Stimulated activated CD4-positive, alpha-beta T cell treated with anti-CD3 and anti-CD28 coated beads, Interleukin-4, amount 100 ng/mL, for 1 hour (primary cell): ENCODE measurements at regions not wholly inside any gene's neighbourhood (a gene's known extent, or its start where the extent isn't known, plus 50 kb on each side); places are given as distances from the start of the nearest gene placed in this dataset.
"Not testable (repeated sequence)": the region's sequence is repeated elsewhere in the genome, so short reads cannot be mapped to it uniquely, and the experiment has no call there.

Experiments
- DNase-seq: peaks from one replicate; pipeline ENCODE4 v3.0.0-alpha.2; 2020

DNA sequence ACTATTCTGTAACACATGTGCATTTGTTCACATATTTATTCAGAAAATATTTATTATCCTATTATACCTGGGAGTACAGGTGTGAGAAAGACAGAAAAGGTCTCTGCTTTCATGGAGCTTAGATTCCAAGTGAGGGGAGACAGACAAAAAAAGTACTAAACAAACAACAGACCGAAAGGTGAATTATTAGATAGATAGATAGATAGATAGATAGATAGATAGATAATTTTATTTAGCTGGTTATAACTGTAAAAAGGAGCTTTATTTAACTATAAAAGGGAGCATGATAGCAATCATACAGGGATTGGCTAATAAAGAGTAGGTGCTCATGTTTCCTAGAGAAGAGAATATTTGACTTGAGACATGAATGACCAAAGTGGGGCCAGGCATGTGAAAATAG is 119.4 kb downstream of the TNFSF18 start:
- DNase-seq = no peak

DNA sequence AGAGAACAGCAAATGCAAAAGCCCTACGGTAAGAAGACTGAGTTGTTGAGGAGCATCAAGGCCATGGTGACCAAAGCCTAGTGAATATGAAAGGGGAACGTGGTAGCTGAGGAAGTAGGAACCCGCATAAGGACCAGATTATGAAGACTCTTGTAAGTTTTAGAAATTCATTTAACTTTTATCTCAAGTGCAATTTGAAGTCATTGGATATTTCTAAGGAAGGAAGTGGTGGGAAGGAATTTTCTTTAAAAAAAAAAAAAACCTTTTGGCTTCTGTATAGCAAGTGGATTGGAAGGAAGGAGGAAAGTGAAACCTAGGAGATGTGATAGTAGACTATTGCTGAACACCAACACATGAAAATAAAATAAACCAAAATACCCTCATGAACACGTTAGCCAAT is 119.0 kb downstream of the TNFSF18 start:
- no peak for DNase-seq

DNA sequence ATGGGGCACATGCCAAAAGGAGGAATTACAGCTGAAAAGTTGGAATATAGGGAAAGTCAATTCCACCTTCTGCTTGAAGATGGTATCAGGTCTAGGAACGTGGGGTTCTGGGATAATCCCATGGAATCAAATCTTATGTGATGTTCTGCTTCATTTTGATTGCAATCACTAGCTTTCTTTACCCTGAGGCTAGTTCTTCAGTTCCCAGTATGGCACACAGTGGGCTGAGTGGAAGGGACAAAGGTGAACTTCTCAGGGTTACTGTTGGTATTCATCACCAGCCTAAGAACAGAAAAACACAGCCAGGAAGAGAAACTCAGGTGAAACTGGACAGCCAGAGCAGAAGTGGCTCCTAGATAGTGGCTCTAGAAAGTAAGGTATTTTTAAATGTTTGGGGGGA is 117.8 kb downstream of the TNFSF18 start:
- DNase-seq = no peak

DNA sequence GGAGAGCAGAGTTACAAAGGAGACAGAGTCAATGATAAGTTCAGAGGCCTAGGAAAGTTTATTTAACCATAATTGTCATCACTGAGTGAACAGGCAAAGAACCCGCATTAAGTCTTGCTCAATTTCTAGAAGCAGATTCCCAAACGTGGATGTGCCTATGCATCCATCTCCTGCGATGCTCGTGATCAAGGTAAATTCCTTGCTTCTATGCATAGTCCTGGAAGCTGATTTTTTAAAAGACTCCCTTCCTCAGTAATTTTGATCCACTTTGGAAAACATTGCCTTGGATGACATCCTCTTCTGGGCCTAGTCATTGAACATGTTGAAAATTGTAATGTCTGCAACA is 116.4 kb downstream of the TNFSF18 start:
- DNase-seq = no peak

DNA sequence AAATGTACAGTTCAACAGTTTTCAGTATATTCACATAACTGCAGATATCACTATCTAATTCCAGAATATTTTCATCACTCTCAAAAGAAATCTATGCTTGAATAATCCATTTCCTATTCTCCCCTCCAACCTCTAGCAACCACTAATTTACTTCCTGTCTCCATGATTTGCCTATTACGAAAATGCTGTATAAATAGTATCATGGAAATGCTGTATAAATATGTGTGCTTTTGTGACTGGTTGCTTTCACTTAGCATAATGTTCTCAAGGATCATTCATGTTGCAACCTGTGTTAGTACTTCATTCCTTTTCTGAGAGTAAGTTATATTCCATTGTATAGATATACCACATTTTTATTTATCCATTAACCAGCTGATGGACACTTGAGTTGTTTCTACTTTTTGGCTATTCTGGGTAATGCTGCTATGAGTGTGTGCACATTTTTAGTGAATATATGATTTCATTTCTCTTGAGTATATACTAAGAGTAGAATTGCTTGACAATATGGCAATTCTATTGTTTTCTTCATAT is 115.6 kb downstream of the TNFSF18 start:
- DNase-seq = no peak

DNA sequence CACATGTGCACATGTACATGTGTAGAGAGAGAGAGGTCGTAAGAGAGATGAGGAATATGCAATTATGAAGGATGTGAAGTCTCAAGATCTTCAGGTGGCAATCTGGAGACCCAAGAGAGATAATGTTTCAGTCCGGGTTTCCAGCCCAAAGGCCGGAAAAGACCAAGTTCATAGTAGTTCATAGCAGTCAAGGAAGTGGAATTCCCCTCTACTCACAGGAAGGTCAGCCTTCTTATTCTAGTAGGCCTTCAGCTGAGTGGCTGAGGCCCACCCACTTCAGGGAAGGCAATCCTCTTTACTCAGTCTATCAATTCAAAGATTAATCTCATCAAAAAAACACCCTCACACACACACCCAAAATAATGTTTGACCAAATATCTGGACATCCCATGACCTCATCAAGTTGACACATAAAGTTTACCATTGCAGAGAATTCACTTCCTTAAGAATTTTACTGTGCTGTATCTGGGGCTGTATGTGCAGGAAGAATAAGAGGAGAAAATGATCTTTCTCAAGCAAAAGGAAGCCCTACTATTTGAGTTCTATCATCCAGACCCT is 114.6 kb downstream of the TNFSF18 start:
- no peak for DNase-seq

DNA sequence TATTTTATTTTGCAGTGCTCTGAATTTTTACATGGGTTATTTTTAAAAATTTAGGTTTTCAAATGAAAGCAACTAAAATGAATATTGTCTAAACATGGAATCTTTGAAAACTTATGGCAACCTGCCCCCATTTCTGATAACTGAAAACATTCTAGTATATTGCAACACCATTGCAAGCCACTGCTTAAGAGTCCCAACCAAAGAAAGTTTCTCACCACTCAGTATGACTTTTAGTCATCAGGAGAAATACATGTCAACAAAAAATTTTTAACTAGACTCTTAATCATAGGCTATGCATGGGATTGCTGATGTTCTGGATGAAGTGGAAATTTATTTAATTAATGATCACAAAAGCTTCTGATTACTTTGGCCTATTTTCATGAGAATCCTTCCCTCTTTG is 112.1 kb downstream of the TNFSF18 start:
- DNase-seq = no peak

DNA sequence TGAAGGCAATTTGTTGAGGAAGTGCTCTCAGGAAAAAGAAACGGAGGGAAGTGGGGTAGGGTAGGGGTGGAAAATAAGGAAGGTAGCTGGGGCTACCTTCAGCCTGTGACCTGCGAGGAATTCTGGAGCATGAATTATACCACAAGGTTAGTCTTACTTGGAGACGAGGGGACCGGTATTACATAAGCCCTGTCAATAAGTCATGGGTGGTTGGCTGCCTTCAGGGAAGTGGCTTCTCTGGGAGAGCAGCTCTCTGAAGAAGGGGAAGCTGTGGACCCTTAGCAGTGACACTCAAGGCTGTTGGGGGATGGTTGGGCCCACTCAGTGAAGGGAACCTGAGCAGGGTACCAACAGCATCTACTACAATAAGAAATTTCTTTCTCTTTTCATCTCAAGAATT is 111.3 kb downstream of the TNFSF18 start:
- no peak for DNase-seq

DNA sequence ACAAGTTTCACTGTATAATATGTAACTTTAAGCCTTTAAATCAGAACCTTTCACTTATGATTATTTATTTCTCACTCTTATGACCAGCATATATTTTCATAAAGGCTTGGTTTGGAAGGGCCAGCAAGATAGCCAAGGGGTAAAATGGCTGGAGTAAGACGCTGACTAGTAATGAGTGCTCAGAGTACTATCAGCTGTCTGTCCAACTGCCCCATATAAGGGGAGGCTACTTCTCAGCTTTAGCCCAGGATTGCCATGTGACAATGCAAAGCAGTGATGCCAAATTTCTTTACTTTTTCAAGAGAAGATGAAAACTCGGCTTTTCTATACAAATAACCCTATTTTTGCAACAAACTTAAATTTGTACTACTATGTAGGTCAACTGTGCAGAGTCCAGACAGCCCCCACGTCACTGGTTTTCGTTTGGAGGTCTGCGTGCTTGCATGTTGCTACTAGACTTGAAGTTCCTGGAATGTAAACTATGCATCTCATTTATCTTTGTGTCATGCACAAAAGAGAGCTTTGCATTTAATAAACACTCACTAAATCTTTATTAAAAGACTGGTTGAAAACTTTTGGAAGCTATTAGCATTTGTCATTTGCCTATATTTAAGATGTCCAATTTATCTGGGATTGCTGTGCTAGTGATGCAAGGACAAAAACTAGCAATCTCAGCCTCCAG is 110.4 kb downstream of the TNFSF18 start:
- DNase-seq = no peak

DNA sequence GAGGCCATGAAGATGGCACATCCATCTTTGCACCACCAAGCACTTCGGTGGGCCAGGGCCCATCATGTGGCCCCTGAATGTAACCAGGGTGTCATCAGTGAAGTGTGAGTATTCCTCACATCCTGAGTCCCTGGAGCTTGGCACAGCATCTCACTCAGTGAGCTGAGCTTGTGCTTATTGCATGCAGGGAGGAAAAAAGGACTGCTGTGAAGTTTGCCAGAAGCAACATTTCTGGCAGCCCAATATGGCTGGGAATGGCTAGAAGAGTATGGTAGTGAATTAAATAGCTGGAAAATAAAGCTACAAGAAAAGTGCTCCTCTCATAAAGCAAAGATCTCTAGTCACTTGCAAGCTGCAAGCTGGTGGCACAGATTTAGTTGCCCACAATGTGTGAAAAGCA is 109.3 kb downstream of the TNFSF18 start:
- no peak for DNase-seq

DNA sequence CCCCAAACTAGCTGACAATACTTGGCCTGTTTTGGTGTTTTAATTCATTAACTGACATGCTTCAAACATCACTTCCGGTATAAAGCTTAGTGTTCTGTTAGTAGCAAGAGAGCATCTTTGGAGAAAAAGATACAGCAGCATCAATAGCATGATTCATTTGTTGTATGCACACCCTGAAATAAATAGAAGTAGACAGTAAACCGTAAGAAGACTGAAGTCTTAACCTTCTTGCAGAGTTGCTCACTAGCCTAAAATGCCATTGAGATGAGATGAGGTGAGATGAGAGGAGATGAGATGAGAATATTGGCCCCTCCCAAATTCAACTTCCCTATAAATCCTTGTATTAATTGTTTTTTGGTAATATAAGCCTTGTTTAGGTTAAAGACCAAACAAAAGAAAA is 108.8 kb downstream of the TNFSF18 start:
- no peak for DNase-seq

DNA sequence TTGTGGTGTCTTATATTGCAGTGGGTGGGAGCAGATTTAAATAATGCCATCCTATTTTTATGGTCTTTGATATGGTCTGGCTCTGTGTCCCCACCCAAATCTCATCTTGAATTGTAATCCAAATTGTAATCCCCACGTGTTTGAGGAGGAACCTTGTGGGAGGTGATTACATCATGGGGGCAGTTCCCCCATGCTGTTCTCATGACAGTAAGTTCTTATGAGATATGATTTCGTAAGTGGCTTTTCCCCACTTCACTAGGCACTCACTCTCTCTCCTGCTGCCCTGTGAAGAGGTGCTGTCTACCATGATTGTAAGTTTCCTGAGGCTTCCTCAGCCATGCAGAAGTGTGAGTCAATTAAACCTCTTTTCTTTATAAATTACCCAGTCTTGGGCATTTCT is 107.6 kb downstream of the TNFSF18 start:
- DNase-seq = not testable (repeated sequence)

DNA sequence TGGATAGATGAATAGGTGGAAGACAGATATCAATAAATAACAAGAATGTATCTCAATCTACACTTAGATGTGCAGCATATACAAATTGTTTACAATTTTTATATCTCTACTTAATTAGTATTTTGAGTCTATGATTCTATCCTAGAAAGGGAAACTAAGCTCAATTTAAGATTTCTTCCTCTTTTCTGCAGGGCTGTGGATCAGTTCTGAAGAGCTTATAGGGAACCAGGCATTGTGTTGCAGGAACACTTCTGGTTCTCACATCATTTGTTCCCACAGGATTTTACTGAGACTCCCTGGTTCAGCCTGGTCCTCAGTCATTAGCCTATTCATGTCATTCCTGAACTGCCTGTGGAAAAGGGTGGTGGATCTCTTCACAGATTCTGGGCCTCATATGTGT is 105.8 kb downstream of the TNFSF18 start:
- no peak for DNase-seq

DNA sequence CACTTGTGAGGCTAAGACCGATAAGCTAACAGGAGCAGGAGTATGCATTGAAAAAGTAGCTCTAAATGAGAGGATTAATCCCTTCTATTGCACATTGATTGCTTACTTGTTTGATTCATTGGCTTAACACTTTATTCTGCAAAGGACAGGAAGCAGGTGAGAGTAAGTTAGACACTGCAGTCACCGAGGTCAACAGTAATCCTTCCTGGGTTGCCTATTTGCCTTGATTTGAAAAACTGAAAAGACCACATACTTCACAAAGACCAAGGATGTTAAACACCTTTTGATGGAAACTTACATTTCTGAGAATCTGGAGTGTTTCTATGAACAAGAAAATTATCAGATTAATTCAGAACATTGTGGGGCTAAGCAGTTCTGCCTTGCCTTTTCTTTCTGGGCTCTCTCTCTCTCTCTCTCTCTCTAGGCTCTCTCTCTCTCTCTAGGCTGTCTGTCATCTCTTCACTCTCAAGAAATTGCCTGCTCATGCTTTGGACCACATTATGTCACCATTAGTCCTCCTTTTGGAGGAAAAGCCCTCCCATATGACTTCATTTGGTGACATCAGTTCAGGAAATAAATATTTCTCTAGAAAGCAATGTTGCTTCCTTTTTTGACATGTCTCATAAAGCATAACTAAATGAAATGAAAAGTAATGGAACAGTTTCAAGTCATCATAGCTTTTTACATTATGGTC is 103.8 kb downstream of the TNFSF18 start:
- DNase-seq = no peak

DNA sequence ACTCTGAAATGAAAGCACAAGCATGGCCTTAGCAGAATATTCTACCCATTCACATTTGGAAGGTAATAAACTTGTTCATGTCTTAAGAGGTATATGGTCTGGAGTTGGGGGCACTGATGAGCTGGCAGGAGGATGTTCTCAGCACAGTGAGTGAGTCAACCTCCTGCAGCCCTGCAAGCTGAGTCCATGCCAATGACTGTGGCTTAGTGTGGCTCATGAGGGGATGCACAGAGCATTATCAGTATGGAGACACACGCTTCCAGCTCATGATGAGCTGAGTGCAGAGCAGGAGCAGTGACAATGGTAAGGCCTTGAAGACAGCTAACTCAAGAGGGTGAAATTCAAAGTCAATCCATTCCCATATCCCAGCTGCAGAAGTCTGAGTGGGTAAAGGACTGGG is 102.3 kb downstream of the TNFSF18 start:
- peak; percentile 13 for DNase-seq

DNA sequence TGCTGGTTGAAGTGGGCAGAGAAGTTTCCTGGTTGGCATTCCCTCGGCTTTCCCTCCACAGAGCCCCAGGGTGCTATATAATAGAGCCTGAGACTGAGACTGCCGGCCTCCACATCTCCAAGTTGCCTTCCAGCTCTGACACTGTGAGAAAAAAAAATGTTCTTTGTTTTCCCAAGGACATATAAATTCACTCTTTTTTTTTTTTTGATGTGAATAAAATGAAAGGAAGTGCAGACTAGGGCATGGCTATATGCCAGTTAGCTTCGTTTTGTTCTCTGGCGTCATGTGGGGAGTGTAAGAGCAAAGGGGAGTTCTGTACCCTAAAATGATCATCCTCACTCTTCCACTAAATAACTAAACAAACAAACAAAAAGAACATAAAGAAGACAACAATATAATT is 101.6 kb downstream of the TNFSF18 start:
- no peak for DNase-seq

DNA sequence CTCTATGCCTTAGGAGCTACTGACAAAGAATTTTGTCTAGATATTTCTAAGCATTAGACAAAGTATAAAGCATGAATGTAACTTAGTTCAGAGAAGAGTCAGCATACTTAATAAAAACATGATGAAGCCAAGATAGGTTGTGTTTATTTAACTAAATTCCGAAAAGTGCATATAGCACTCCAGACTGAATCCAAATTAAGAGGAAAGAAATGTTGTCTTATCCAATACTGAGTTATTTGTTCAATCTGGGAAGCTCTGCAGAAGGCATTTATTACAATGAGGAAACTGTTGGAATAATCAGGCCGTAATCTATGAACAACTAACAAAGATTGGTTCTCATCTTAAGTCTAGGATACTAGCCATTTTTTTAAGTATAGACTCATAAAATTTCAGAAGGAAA is 100.2 kb downstream of the TNFSF18 start:
- DNase-seq = no peak

DNA sequence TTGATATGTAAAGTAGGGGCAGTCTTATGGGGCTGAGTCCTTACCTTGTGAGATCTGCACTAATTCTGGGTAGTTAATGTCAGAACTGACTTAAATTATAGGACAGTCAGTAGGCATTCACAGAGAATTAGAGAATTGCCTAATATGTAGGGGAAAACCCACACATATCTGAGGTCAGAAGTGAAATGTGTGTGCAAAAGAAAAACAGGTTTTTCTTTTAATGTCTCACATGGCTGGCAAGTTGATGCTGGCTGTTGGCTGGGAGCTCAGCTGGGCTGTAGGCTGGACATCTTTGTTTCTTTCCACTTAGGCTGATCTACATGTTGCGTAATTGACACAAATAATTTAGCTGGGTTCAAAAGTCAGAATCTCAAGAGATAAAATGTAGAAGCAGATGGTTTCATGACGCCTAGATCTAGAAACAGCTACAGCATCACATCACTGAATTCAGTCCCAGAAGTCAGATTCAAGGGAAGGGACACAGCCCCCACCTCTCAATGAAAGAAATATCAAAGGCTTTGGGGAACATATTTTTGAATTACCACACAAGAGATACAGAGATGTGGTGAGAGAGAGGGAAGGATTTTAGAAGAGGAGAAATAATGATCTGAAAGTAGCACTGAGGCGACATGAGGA is 98.9 kb downstream of the TNFSF18 start:
- DNase-seq = no peak

DNA sequence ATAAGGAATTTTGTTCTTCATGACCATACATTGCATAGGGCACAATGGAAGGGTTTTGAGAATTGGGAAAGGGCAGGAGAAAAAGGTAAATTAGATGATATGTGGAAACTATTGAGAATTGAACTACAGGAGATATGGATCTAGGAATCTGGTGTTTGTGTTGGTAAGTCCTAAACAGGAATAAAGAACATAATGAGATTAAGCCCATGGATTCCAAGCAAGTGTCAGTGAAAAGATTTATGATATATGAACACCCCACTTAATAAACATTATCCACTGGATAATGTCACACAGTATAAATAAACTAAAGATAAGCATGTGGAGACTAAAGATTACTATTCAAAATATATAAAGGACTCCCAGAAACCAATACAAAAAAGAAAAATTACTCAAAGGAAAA is 98.2 kb downstream of the TNFSF18 start:
- no peak for DNase-seq

DNA sequence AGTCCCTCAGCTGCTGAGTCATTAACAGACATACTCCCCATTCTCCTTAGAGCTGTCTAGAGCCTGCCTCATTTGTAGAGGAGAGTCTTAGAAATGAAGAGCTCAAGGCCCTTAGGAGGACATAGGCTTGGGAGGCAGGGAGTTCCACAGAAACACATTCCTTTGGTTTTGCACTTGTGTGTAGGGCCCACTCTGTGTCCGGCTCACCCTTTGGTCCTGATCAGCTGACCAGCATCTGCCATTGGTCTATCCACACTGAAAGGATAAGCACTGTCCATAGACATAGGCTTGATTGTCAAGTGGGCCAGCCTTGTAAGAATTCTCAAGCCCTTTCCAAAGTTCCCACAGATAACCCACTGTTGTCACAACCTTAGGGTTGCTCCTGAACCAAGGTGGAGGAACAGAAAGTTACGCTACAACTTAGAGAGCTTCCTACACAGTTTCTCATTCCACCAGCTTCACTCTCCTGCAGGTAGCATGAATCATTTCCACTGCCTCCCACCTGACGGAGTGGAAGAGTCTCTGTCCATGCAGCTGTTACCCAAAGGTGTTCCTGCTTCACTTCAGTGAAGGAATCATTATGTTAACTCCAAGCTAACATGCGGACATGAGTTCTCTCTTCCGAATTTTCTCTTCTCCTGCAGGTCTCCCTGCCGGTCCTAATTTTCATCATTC is 96.1 kb downstream of the TNFSF18 start:
- no peak for DNase-seq

DNA sequence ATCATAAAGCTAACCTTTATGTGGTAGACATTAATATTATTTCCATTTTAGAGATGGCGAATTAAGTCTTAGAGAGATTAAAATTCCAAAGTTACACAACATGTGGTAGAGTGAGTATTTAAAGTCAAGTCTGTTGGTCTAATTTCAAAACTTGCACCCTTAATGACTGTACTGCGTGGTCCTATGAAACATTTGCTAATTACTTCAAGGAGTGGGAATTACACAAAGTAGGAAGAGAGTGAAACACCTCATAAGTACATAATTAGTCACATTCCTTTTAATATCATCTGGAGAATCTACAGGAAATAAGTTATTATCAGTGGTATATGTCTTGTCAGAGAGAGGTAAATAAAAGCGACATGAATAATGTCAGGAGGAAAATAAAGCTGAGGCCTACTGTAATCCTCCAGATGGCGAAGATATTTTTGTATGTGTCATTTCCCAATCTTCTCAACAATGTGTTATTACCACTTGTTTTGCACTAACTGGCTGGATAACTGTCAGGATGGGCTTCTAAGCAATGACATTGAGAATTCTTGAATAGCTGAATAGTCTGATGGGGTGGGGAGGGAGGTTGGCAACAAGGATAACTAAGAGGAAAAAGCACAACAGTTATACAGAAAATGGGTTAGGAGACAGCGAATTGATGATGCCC is 95.5 kb downstream of the TNFSF18 start:
- DNase-seq = no peak

DNA sequence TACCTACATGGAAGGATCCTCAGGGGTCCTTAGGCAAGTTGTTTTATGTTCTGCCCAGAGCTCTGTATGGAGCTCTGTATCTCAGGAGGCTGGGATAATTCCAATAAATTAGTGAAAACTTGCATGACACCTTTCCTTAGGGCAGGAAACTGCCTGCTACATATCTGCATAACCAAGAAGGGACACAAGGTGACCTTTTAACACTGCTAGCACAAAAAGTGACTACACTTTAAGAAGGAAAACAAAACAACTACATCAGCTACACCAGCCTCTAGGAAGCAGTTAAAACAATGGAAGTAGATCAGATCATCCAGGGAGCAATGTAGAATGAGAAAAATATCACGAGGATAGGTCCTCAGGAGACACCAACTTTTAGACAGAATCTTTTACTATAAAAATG is 93.9 kb downstream of the TNFSF18 start:
- DNase-seq = no peak

DNA sequence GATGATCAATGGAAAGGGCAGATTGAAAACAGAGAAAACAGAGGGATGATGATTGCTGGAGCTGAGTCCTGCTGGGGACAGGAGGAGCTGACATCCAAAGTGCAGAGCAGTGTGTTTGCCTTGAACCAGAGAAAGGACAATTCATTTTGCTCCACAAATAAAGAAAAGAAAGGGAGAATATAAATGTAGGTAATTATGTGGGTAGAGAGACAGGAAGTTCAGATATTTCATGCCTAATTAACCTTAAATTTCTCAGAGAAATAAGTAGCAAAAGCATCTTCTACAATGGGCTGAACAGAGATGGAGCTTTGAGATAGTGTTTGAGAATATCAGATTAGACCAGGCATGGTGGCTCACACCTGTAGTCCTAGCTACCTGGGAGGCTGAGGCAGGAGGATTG is 93.2 kb downstream of the TNFSF18 start:
- no peak for DNase-seq
